Upper lobe of left lung (tissue), 4 donors: ENCODE measurements at regions not wholly inside any gene's neighbourhood (a gene's known extent, or its start where the extent isn't known, plus 50 kb on each side); places are given as distances from the start of the nearest gene placed in this dataset.

ENCODE experiments used
- POLR2A ChIP-seq, 4 donors: fragments of 450-650 bp; IDR thresholded peaks; one replicate each; pipeline ENCODE4 v1.5.1; 2016 to 2017; ENCODE audit warnings: antibody characterized with exemption in 4 of 4, mild to moderate bottlenecking in 2 of 4
- POLR2AphosphoS5 ChIP-seq, 2 donors: sonication (generic); formaldehyde crosslinking; IDR thresholded peaks; one replicate each; pipeline ENCODE4 v1.5.1; 2017; ENCODE audit warnings: antibody characterized with exemption in 2 of 2
- TF ChIP-seq, protein P1 (sequence below), 6 experiments: fragments of 450-650 bp in 4 of 6; fragments of 200-600 bp in 2 of 6; sonication (generic) in 2 of 6; IDR thresholded peaks; one replicate each; pipeline ENCODE4 v1.5.1; 2016 to 2019; ENCODE audit warnings: antibody characterized with exemption in 6 of 6

DNA sequence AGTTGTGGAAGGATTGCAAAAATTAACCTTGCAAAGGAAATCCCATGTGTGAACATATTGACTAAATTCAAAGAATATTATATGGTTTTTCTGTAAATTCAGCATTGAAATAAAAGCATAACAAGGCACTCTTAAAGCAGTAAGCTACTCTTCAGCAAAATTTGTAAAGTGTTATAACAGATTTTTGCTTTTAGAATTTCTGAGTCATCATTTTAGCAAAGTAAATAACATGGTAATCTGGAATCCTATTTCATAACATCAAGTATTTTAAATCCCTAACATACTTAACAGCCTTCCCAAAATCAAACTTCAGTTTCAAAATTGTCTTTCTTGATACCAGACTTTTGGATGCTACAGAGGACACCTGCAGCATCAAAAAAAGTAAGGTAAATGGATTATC is 436.0 kb upstream of the CDH9 start:
- TF ChIP-seq POLR2AphosphoS5 (IDR thresholded peaks at IDR 0.05) (no peak), POLR2A (IDR thresholded peaks at IDR 0.05) (no peak)
- TF ChIP-seq, protein P1, sequence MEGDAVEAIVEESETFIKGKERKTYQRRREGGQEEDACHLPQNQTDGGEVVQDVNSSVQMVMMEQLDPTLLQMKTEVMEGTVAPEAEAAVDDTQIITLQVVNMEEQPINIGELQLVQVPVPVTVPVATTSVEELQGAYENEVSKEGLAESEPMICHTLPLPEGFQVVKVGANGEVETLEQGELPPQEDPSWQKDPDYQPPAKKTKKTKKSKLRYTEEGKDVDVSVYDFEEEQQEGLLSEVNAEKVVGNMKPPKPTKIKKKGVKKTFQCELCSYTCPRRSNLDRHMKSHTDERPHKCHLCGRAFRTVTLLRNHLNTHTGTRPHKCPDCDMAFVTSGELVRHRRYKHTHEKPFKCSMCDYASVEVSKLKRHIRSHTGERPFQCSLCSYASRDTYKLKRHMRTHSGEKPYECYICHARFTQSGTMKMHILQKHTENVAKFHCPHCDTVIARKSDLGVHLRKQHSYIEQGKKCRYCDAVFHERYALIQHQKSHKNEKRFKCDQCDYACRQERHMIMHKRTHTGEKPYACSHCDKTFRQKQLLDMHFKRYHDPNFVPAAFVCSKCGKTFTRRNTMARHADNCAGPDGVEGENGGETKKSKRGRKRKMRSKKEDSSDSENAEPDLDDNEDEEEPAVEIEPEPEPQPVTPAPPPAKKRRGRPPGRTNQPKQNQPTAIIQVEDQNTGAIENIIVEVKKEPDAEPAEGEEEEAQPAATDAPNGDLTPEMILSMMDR (IDR thresholded peaks at IDR 0.05): no peak
